ENCODE measurements at regions not wholly inside any gene's neighbourhood (a gene's known extent, or its start where the extent isn't known, plus 50 kb on each side); places are given as distances from the start of the nearest gene placed in this dataset.

GRCh38 chr20:10877342-10877741, 203.5 kb upstream of the JAG1 start:
- TF ChIP-seq CTCF (IDR thresholded peaks at IDR 0.05; ENCODE audit: poor library complexity, severe bottlenecking) (no peak), POLR2AphosphoS5 (IDR thresholded peaks at IDR 0.05) (no peak), RAD21 (conservative IDR thresholded peaks at IDR 0.05) (no peak), EZH2 (IDR thresholded peaks at IDR 0.05; ENCODE audit: borderline replicate concordance, insufficient read depth, low read length, poor library complexity, severe bottlenecking) (no peak), MXI1 (conservative IDR thresholded peaks at IDR 0.05; ENCODE audit: poor library complexity, severe bottlenecking) (no peak), TAF1 (IDR thresholded peaks at IDR 0.05; ENCODE audit: low read depth) (no peak), EP300 (conservative IDR thresholded peaks at IDR 0.05; ENCODE audit: poor library complexity, severe bottlenecking) (no peak), REST (IDR thresholded peaks at IDR 0.05; ENCODE audit: borderline replicate concordance) (no peak), SMC3 (conservative IDR thresholded peaks at IDR 0.05; ENCODE audit: poor library complexity) (no peak)

Data from neural cell (in vitro differentiated cells).